ENCODE measurements at regions not wholly inside any gene's neighbourhood (a gene's known extent, or its start where the extent isn't known, plus 50 kb on each side); places are given as distances from the start of the nearest gene placed in this dataset.

- DNase-seq (ENCODE audit: extremely low read depth, low read depth, low spot score), result no peak
These were observed 263.4 kb downstream of the DHX35 start for GRCh38 chr20:39225536-39225935.

GRCh38 chr20:39222101-39222500, 260.0 kb downstream of the DHX35 start:
- DNase-seq (ENCODE audit: extremely low read depth, low read depth, low spot score), result no peak

GRCh38 chr20:39216195-39216594, 254.1 kb downstream of the DHX35 start:
- no peak for DNase-seq (ENCODE audit: extremely low read depth, low read depth, low spot score)

DNA sequence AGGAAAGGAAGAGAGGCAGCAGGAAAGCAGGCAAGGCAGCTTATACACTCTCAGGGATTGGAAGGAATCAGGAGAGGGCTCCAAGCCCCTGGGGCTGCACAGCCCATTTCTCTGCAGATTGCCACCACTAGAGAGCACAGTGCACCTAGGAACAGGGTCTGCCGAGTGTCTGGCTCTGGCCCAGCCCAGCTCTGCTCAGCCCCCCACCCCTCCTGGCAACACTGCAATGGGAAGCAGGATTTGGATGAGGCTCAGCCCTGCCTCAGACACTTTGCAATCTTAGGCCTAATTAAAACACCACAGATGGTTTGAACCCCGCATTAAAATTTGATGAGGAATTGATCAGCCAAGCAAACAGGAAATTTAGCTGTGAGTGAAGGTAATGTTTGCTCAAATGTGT, 252.7 kb downstream of the DHX35 start:
- DNase-seq (ENCODE audit: extremely low read depth, low read depth, low spot score), result no peak

DNA sequence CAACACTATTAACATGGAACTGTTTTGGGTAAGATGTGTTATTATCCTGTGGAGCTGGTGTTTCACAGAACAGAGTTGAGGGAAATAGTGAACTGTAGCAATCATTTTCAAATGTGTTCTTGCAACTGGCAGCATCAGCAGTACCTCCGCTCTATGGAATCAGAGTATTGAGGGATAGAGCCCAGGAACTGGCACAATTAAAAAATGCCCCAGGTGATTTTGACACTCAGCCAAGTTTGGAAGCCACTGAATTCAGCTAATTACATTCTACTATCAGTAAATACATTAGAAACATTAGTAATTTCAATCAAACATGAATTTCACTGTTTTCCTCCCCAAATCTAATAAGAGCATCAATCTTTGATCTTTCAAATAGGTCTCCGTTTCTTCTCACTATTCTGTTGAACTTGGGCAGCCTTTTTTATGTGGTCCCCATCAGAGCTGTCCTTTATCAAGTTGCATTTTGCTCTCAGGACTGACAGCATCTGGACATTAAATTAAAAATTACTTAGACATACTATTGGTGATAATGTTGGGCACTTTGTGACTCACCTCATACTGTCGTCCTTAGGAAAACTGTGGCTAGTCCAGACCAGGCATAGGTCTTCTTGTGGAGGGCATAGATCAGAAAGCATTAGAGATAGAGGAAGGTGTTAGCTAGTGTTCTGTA, 251.5 kb downstream of the DHX35 start:
- no peak for DNase-seq (ENCODE audit: extremely low read depth, low read depth, low spot score)

- no peak for DNase-seq (ENCODE audit: extremely low read depth, low read depth, low spot score)
These were observed 249.1 kb downstream of the DHX35 start for GRCh38 chr20:39211060-39211748.

- DNase-seq (ENCODE audit: extremely low read depth, low read depth, low spot score), result no peak
These were observed 248.3 kb downstream of the DHX35 start for GRCh38 chr20:39210341-39211036.

DNA sequence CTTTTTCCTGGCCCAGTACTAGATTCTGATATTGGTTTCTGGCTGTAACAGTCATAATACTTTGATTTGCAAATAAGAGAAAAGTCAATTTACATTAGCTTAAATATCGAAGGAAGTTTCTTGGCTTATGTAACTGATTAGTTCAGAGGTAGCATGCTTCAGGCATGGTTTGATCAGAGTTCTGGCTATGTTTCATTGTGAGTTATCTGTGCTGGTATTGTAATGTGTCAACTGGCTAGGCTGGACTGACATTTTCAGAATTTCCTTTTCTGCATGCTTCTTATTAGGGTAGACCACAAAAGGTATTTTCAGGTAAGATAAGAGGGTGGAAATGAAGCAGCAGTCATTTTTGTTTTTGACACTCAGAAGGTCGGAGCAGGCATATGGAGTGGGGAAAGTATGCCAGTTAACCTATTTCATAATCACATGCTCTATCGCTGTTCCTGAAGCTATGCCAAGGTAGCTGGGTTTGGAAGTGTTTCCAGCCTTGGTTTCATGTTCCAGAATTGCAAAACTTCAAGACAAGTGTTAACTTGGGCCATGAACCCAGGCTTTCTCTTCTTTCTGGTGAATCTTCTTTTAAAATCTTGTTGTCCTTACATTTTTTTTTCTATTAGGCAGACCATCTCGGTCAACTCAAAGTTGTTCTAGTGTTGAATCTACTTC, 244.9 kb downstream of the DHX35 start:
- no peak for DNase-seq (ENCODE audit: extremely low read depth, low read depth, low spot score)

- DNase-seq (ENCODE audit: extremely low read depth, low read depth, low spot score), result no peak
These were observed 233.5 kb downstream of the DHX35 start for GRCh38 chr20:39195582-39196021.

DNA sequence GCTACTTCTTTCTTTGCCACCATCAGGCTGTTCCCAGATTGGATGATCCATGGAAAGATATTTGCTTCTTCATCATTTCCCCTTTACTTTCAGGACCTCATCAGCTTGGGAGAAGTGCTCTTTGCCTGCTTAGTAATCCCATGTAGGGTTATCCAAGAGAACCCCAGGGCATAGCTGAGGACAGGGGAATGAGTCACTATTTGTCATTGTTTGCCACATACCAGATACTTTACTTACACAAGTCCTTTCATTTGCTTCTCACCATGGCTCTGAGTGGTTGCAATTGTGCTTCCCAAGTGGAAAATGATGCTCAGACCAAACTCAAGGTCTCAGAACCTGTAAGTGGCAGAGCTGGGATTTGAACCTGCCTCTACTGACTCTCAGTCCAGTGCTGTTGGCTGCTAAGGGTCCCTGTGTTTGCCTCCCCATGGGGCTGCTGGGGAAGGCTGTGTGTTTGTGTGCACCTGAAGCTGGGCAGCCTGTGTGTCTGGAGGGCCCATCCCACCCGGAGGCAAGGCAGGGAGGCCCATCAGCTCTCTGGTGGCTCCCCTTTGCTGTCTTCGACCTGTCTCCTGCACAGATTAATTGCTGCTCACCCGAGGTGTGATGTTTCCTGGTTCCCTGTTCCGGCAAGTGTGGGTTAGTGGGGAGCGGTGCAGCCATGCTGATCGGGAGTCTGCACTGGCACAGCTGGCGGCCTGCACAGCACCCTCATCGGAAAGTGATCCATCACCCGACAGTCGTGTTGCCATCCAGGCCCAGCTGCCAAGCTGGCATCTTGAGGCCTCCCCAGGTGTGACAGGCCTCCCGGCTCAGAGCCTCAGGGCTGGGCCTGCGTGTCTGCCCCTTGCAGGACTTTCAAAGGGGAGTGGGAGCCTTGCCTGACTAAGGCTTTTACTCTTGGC, 228.8 kb downstream of the DHX35 start:
- no peak for DNase-seq (ENCODE audit: extremely low read depth, low read depth, low spot score)

GRCh38 chr20:39188266-39188765, 226.2 kb downstream of the DHX35 start:
- DNase-seq (ENCODE audit: extremely low read depth, low read depth, low spot score), result no peak

DNA sequence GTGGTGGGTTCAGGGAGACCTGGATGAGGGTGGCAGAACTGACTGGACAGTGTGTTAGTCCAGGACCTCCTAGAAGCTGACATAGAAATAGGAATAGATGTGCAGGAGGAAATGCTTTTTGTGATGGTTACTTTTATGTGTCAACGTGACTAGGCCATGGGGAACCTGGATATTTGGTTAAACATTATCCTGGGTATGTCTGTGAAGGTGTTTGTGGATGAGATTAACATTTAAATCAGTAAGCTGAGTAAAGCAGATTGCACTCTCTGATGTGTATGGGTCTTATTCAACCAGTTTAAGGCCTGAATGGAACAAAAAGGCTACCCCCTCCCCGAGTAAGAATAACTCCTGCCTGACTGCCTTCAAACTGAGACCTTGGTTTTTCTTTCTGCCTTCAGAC, 219.3 kb downstream of the DHX35 start:
- DNase-seq (ENCODE audit: extremely low read depth, low read depth, low spot score), result no peak

GRCh38 chr20:39176457-39176856, 214.3 kb downstream of the DHX35 start:
- no peak for DNase-seq (ENCODE audit: extremely low read depth, low read depth, low spot score)

GRCh38 chr20:39170896-39171463, 208.8 kb downstream of the DHX35 start:
- no peak for DNase-seq (ENCODE audit: extremely low read depth, low read depth, low spot score)

GRCh38 chr20:39165099-39165498, 203.0 kb downstream of the DHX35 start:
- DNase-seq (ENCODE audit: extremely low read depth, low read depth, low spot score), result no peak

GRCh38 chr20:39164642-39165041, 202.5 kb downstream of the DHX35 start:
- no peak for DNase-seq (ENCODE audit: extremely low read depth, low read depth, low spot score)

GRCh38 chr20:39163993-39164392, 201.8 kb downstream of the DHX35 start:
- no peak for DNase-seq (ENCODE audit: extremely low read depth, low read depth, low spot score)

DNA sequence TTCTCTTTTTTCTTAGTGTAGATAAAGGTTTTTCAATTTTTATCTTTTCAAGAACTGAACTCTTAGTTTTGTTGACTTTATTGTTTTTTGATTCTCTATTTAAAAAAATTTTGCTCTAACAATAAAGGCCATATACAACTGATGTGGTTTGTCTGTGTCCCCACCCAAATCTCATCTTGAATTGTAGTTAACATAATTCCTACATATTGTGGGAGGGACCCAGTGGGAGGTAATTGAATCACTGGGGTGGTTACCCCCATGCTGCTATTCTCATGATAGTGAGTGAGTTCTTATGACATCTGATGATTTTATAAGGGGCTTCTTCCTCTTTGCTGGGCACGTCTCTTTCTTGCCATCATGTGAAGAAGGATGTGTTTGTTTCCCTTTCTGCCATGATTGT, 199.8 kb downstream of the DHX35 start:
- no peak for DNase-seq (ENCODE audit: extremely low read depth, low read depth, low spot score)

- DNase-seq (ENCODE audit: extremely low read depth, low read depth, low spot score), result no peak
These were observed 193.8 kb downstream of the DHX35 start for GRCh38 chr20:39155971-39156370.

DNA sequence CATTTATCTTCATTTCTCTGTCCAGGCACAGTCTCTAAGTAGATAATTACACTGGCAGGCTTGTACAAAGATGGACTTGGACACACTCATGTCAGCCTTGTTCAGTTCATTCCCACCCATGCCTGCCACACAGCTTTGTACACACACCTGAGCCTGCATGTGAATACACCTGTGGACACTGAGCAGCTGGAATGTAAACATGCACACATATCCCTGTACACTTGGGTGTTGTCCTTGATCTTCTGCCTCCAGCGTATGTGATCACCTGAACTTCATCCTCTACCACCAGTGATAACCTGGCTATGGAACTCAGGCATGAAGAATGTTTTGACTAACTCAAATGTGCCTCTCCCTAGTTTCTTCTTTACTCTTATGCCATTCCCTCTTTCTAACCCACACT, 190.6 kb downstream of the DHX35 start:
- no peak for DNase-seq (ENCODE audit: extremely low read depth, low read depth, low spot score)
